Hepatocyte (in vitro differentiated cells): ENCODE measurements at regions not wholly inside any gene's neighbourhood (a gene's known extent, or its start where the extent isn't known, plus 50 kb on each side); places are given as distances from the start of the nearest gene placed in this dataset.

Source experiments
- DNase-seq: peaks from one replicate; pipeline ENCODE4 v3.0.0-alpha.2; 2016; ENCODE audit warnings: low spot score
- H2AFZ ChIP-seq: fragments of 200-600 bp; sonication (generic); 2 replicates; pipeline ENCODE4 v1.6.0; 2016; ENCODE audit warnings: antibody characterized with exemption, mild to moderate bottlenecking
- H3K27ac ChIP-seq: fragments of 200-600 bp; sonication (generic); 2 replicates; pipeline ENCODE4 v1.5.1; 2016; ENCODE audit warnings: mild to moderate bottlenecking
- H3K27me3 ChIP-seq: fragments of 200-600 bp; sonication (generic); 2 replicates; pipeline ENCODE4 v1.6.1; 2016
- H3K36me3 ChIP-seq: fragments of 200-600 bp; sonication (generic); replicated peaks from 2 replicates; pipeline ENCODE4 v1.5.1; 2016; ENCODE audit warnings: low read depth; ENCODE audit not compliant: insufficient read depth
- H3K4me1 ChIP-seq: fragments of 200-600 bp; sonication (generic); 2 replicates; pipeline ENCODE4 v1.5.1; 2016; ENCODE audit warnings: mild to moderate bottlenecking, moderate library complexity; ENCODE audit not compliant: insufficient read depth
- H3K4me2 ChIP-seq: fragments of 200-600 bp; sonication (generic); 2 replicates; pipeline ENCODE4 v1.6.0; 2016
- H3K4me3 ChIP-seq: fragments of 200-600 bp; sonication (generic); 2 replicates; pipeline ENCODE4 v1.5.1; 2016; ENCODE audit warnings: mild to moderate bottlenecking
- H3K79me2 ChIP-seq: fragments of 200-600 bp; sonication (generic); 2 replicates; pipeline ENCODE4 v1.6.0; 2017; ENCODE audit warnings: mild to moderate bottlenecking
- H3K9me2 ChIP-seq: fragments of 200-600 bp; sonication (generic); replicated peaks from 2 replicates; pipeline ENCODE4 v1.6.0; 2017; ENCODE audit warnings: mild to moderate bottlenecking; ENCODE audit not compliant: insufficient read depth
- H3K9me3 ChIP-seq: fragments of 200-600 bp; sonication (generic); 2 replicates; pipeline ENCODE4 v1.5.1; 2016; ENCODE audit warnings: low read depth, mild to moderate bottlenecking
- H4K20me1 ChIP-seq: fragments of 200-600 bp; sonication (generic); 2 replicates; pipeline ENCODE4 v1.6.0; 2016; ENCODE audit warnings: mild to moderate bottlenecking; ENCODE audit not compliant: insufficient read depth, poor library complexity, severe bottlenecking
- CTCF ChIP-seq: fragments of 200-600 bp; sonication (generic); IDR thresholded peaks from 2 replicates; pipeline ENCODE4 v1.5.1; 2016; ENCODE audit warnings: antibody characterized with exemption, mild to moderate bottlenecking; ENCODE audit not compliant: poor library complexity
- EZH2 ChIP-seq: fragments of 200-600 bp; sonication (generic); IDR thresholded peaks from 2 replicates; pipeline ENCODE4 v1.6.1; 2016; ENCODE audit warnings: antibody characterized with exemption, mild to moderate bottlenecking, borderline replicate concordance
- EZH2phosphoT487 ChIP-seq: fragments of 200-600 bp; sonication (generic); IDR thresholded peaks from one replicate; pipeline ENCODE4 v1.6.1; 2018; ENCODE audit warnings: antibody characterized with exemption, mild to moderate bottlenecking, low read depth, moderate library complexity; ENCODE audit not compliant: unreplicated experiment, severe bottlenecking
- WGBS: methylation state at CpG from one replicate; pipeline ENCODE4 v1.1.6; 2016; ENCODE audit warnings: low lambda C conversion rate; ENCODE audit errors: missing lambda C conversion rate; 5-methylcytosine and 5-hydroxymethylcytosine counted together

- TF ChIP-seq EZH2 (no peak), EZH2phosphoT487 (no peak), CTCF (no peak)
- H3K4me3 ChIP-seq: no peak overlapping the region
- no peaks in the 10 kb centered on the region for H3K79me2 ChIP-seq
- H3K9me2 ChIP-seq: no peaks in the 10 kb centered on the region
- no peaks in the 10 kb centered on the region for H4K20me1 ChIP-seq
- H3K4me1 ChIP-seq: no peaks in the 10 kb centered on the region
- H3K9me3 ChIP-seq: no peaks in the 10 kb centered on the region
- no peaks in the 10 kb centered on the region for H3K36me3 ChIP-seq
- H2AFZ ChIP-seq: no peak overlapping the region
- H3K4me2 ChIP-seq: no peak overlapping the region
- no peaks in the 10 kb centered on the region for H3K27me3 ChIP-seq
- no peak overlapping the region for H3K27ac ChIP-seq
- WGBS: 79% methylated on average over 6 of the region's 6 CpGs
- no peak for DNase-seq
Measured at GRCh38 chr2:160812830-160813505, 319.4 kb upstream of the RBMS1 start.

DNA sequence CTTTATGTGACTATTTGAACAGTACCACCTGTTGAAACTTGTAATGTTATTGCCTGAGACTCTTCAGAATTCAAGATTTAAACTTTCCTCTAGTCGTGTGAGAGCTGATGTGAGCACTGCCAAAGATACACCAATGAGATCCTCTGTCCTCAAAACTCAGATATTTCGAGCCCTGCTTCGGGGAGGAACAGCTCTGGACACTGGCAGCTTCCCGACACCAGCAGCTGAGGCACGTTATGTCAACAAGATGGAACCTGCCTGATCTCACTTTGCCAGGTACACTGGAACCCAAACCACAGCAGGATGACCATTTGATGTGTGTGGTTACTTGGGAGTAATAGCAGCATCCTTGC, 319.9 kb upstream of the RBMS1 start:
- H3K27ac ChIP-seq: no peak overlapping the region
- no peak overlapping the region for H3K4me2 ChIP-seq
- no peaks in the 10 kb centered on the region for H3K4me1 ChIP-seq
- no peaks in the 10 kb centered on the region for H3K9me2 ChIP-seq
- H4K20me1 ChIP-seq: no peaks in the 10 kb centered on the region
- H3K36me3 ChIP-seq: no peaks in the 10 kb centered on the region
- no peaks in the 10 kb centered on the region for H3K9me3 ChIP-seq
- TF ChIP-seq EZH2phosphoT487 (no peak), CTCF (no peak), EZH2 (no peak)
- H3K4me3 ChIP-seq: no peak overlapping the region
- H3K27me3 ChIP-seq: no peaks in the 10 kb centered on the region
- H2AFZ ChIP-seq: no peak overlapping the region
- no peak for DNase-seq
- WGBS: 72% methylated on average over 5 of the region's 5 CpGs
- H3K79me2 ChIP-seq: no peaks in the 10 kb centered on the region

GRCh38 chr2:160816916-160817499, 323.4 kb upstream of the RBMS1 start:
- Histone ChIP-seq H3K9me2 (no peaks in the 10 kb centered on the region), H4K20me1 (no peaks in the 10 kb centered on the region), H3K9me3 (no peaks in the 10 kb centered on the region), H3K36me3 (no peaks in the 10 kb centered on the region), H3K27me3 (no peaks in the 10 kb centered on the region), H2AFZ (no peak overlapping the region), H3K27ac (no peak overlapping the region), H3K4me1 (no peaks in the 10 kb centered on the region), H3K4me3 (no peak overlapping the region), H3K4me2 (no peak overlapping the region), H3K79me2 (no peaks in the 10 kb centered on the region)
- TF ChIP-seq EZH2phosphoT487: no peak
- TF ChIP-seq CTCF: no peak
- 78% methylated on average over 2 of the region's 2 CpGs for WGBS
- DNase-seq: no peak
